Spleen (tissue), 11 donors: ENCODE measurements at regions not wholly inside any gene's neighbourhood (a gene's known extent, or its start where the extent isn't known, plus 50 kb on each side); places are given as distances from the start of the nearest gene placed in this dataset.
"Not testable (repeated sequence)": the region's sequence is repeated elsewhere in the genome, so short reads cannot be mapped to it uniquely, and the experiment has no call there.

Source experiments
- DNase-seq: peaks from one replicate; pipeline ENCODE4 v3.0.0-alpha.2; 2020
- H3K27ac ChIP-seq, 8 donors: fragments of 200-600 bp; sonication (generic) in 7 of 8; 1 replicate in 4 of 8; 2 replicates in 4 of 8; pipeline versions ENCODE4 v1.5.0 to v1.8.0; 2016 to 2021; ENCODE audit warnings: inconsistent platforms in 4 of 8, mild to moderate bottlenecking in 4 of 8, moderate library complexity in 1 of 8
- H3K27me3 ChIP-seq, 7 donors: fragments of 200-600 bp; sonication (generic) in 6 of 7; replicated peaks in 1 of 7; 1 replicate in 4 of 7; 2 replicates in 3 of 7; pipeline versions ENCODE4 v1.5.0 to v1.8.0; 2016 to 2021; ENCODE audit warnings: inconsistent platforms in 3 of 7, mild to moderate bottlenecking in 1 of 7
- H3K36me3 ChIP-seq, 6 donors: fragments of 200-600 bp; sonication (generic) in 5 of 6; 1 replicate in 4 of 6; 2 replicates in 2 of 6; pipeline versions ENCODE4 v1.5.0 to v1.8.0; 2016 to 2021; ENCODE audit warnings: inconsistent platforms in 2 of 6
- H3K4me1 ChIP-seq, 6 donors: fragments of 200-600 bp; sonication (generic) in 5 of 6; 1 replicate in 3 of 6; 2 replicates in 3 of 6; pipeline versions ENCODE4 v1.5.0 to v1.8.0; 2016 to 2021; ENCODE audit warnings: inconsistent platforms in 3 of 6
- H3K4me3 ChIP-seq, 8 donors: fragments of 200-600 bp; sonication (generic) in 7 of 8; 1 replicate in 4 of 8; 2 replicates in 4 of 8; pipeline versions ENCODE4 v1.5.0 to v1.8.0; 2016 to 2021; ENCODE audit warnings: inconsistent platforms in 4 of 8, mild to moderate bottlenecking in 4 of 8, moderate library complexity in 2 of 8
- H3K9me3 ChIP-seq, 8 donors: fragments of 200-600 bp; sonication (generic) in 7 of 8; 1 replicate in 4 of 8; 2 replicates in 4 of 8; pipeline versions ENCODE4 v1.5.0 to v1.8.0; 2016 to 2021; ENCODE audit warnings: inconsistent platforms in 4 of 8
- WGBS, 5 donors: extraction: QIAGEN DNeasy Blood & Tissue Kit in 3 of 5; methylation state at CpG; one replicate each; pipeline versions ENCODE4 v1.1.5 to v1.1.7; 2013 to 2018; 5-methylcytosine and 5-hydroxymethylcytosine counted together
- intact Hi-C: fragments of 100-400 bp; cut with DNase I; formaldehyde crosslinking; loops from one replicate; pipeline ENCODE4 v1.15.0; 2023; ENCODE audit warnings: low total_unique reads
- donor health status: healthy with polysubstance abuse.
- donor health status: DM: no; HTN: no; CAD: no; lungs with moderate emphysema.
- donor health status: DM: no; HTN: no; CAD: no.
- donor health status: Bipolar disorder and iron deficiency.
- donor health status: healthy.
- donor health status: DM: no; HTN: no; CAD: no.
- donor health status: DM: yes; HTN: yes; CAD: no.

DNA sequence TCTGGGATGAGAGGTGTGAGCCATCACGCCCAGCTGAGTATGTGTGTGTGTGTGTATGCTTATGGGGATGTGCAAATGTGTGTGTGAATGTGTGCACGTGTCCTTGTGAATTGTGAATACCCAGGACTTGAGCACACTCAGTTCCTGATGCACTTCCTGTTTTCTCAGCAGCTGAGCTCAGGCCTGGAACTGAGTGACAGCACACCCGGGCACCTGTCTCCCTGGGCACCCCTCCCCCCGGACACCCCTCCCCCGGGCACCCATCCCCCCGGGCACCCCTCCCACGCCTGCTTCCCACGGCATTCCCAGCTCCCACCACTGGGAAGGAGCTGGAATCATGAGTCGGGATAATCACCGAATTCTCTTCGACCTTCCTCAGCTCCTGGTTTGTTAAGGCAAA is 2744.1 kb upstream of the TPTE start:
- H3K4me1 ChIP-seq, H3K4me3 ChIP-seq, H3K27me3 ChIP-seq, H3K36me3 ChIP-seq, intact Hi-C loops, H3K27ac ChIP-seq, H3K9me3 ChIP-seq: not testable (repeated sequence)
- peak; percentile 79 for DNase-seq
- whole genome bisulfite sequencing, 5 donors = 22 to 49% (median 31%) methylated on average over 3 to 7 of the region's 11 CpGs; no CpG with 5 or more reads in 1 of the 5 donors

DNA sequence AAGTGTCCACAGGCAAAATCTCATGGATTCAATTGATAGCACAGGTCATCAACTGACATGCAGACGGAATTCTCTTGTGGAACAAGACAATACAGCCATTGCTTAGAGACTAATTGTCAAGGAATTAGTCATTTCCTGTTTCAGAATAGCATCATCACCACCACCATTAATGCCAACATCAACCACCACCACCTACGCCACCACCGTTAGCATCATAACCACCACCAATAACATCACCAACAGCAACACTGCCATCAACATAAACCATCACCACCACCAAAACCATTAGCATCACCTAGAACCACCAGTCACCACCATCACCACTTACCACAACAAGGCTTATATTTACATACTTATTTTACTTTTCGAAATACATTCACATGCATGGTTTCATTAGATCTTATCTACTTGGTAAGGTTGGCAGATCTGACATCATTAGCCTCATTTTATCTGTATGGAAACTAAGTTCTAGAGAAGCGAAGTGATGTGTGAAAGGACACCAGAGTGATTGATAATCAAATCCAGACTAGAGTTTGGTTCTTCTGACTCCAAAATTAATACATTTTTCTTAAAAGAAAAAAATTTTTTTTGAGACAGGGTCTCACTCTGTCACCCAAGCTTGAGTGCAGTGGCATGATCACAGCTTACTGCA is 2733.8 kb upstream of the TPTE start:
- H3K9me3 ChIP-seq, DNase-seq, H3K27me3 ChIP-seq, H3K27ac ChIP-seq, H3K4me3 ChIP-seq, H3K36me3 ChIP-seq, intact Hi-C loops, H3K4me1 ChIP-seq: not testable (repeated sequence)
- no CpG with 5 or more reads among the region's 5 CpGs for WGBS, 5 donors

DNA sequence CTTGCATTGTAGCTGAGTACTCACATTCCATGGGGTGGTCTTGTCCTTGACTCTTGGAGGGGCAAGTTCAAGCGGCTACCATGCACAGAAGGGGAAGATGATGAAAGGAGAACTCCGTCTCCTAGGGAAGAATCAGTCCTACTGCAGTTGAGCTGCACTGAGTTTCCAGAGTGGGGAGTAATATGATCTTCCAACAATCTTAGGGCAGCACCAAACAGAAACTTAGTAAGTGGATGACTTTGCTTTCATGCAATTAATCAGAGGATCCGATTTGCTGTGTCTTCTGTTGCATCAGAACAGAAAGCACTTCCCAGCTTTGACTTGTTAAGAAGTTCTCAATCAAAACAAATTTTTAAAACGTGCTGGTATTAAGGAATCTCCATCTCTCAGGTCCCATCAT is 2727.6 kb upstream of the TPTE start:
- intact Hi-C loops, H3K27ac ChIP-seq, H3K4me3 ChIP-seq, H3K4me1 ChIP-seq, H3K36me3 ChIP-seq, H3K27me3 ChIP-seq, DNase-seq, H3K9me3 ChIP-seq: not testable (repeated sequence)
- WGBS, 5 donors = no CpG with 5 or more reads among the region's 4 CpGs

DNA sequence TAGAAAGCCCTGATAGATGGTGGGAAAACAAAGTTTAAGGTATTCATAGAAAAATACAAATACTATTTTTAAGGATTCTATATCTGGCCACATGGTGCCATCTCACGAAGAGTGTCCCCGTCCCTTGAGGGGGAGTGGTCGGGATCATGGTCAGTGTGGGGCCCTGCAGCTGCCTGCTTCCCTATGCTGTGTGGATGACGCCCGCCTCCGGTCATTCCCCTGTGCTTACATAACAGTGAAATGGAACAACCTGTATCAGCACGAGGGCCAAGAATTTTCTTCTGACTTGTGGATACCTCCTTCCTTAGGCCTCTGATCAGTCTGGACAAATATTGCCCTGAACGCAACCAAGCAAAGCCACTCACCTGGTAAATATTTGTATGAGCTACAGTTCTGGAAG is 2724.1 kb upstream of the TPTE start:
- no CpG with 5 or more reads among the region's 8 CpGs for WGBS, 5 donors
- not testable (repeated sequence) for DNase-seq

DNA sequence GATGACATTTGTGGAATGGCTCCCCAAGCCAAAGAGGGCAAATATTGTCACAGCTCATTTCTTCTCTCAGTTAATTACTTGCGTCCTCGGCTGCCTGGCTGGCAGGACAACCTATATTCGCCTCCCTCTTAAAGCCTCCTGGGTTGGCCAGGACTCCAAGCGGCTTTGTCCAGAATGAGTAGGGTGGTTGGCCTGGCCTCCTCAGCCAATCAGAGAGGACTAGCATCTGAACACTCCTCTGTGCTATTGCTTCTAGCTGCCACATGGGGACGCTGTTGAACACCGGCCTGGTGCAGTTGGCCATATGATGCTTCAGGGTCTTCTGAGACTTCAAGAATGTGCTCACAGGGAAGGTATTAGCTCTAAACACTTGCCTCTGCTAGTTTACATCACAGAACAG is 2722.9 kb upstream of the TPTE start:
- H3K4me3 ChIP-seq, H3K4me1 ChIP-seq, intact Hi-C loops, H3K9me3 ChIP-seq, H3K27ac ChIP-seq, H3K36me3 ChIP-seq, H3K27me3 ChIP-seq, DNase-seq: not testable (repeated sequence)
- 52 to 72% (median 59%) methylated on average over 2 of the region's 6 CpGs; no CpG with 5 or more reads in 1 of the 5 donors for WGBS, 5 donors

More for the DNA sequence above, 2724.1 kb upstream of the TPTE start:
- intact Hi-C loops, H3K4me1 ChIP-seq, H3K27ac ChIP-seq, H3K4me3 ChIP-seq, H3K27me3 ChIP-seq, H3K9me3 ChIP-seq, H3K36me3 ChIP-seq: not testable (repeated sequence)

DNA sequence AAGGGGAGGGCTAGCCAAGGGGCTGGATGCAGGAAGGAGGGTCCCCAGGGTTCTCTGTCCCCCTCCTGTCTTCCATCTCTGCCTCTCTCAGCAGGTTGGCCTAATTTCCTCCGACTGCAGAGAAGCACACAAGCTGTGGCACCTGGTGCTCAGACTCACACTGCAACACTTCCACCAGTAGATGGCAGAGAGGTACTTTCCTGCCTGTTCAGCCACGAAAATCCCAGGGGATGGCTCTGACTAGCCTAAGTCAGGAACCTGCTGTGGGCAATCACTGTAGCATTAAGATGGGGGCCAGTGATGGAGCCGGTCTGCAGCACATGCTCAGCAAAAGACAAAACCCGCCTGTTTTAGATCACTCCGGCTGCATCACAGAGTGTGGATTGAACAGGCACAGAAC is 2721.7 kb upstream of the TPTE start:
- H3K27me3 ChIP-seq, H3K9me3 ChIP-seq, H3K4me1 ChIP-seq, H3K27ac ChIP-seq, H3K36me3 ChIP-seq, H3K4me3 ChIP-seq, intact Hi-C loops, DNase-seq: not testable (repeated sequence)
- WGBS, 5 donors = no CpG with 5 or more reads among the region's 5 CpGs

DNA sequence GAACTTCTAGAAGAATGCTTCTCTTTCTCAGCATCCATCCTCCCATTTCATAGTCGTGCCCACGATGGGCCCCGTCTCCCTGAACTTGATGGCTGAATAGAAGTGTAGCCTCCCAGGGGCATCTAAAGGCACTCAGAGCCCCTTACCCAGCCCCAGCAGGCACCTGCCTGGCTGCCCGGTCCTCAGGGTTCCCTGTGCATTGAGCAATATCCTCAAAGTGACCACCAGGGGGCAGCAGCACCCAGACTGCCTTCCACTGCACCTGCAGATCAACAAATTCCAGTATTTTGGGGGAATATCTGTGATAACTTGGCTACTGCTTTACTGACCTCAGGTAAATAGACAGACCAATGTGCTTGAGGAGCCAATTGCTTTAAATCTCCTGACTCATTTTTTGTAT is 2707.9 kb upstream of the TPTE start:
- H3K27ac ChIP-seq, H3K9me3 ChIP-seq, H3K4me1 ChIP-seq, DNase-seq, H3K27me3 ChIP-seq, H3K36me3 ChIP-seq, intact Hi-C loops, H3K4me3 ChIP-seq: not testable (repeated sequence)
- no CpG with 5 or more reads among the region's 4 CpGs for WGBS, 5 donors

- H3K27me3 ChIP-seq, H3K4me1 ChIP-seq, intact Hi-C loops, H3K27ac ChIP-seq, H3K36me3 ChIP-seq, DNase-seq, H3K4me3 ChIP-seq, H3K9me3 ChIP-seq: not testable (repeated sequence)
- WGBS, 5 donors = no CpG with 5 or more reads among the region's 8 CpGs
These were observed 2704.4 kb upstream of the TPTE start for GRCh38 chr21:7817013-7817412.

DNA sequence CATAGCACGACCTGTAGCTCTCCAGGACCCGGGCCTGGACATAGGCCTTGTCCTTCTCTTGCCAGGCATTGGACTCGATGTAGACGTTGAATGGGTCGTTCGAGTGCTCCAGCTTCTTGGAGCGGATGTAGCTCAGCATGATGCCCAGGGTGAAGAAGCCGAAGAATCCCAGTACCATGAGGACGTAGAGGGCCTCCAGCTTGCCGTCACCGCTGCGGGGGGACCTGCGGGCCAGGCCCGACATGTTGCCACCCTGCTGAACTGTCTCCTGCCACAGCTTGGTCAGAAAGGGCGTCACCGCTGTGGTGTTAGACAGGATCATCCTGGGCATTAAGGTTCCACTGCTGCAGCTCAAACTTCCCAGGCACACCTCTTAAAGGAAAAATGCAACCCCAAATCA is 2702.1 kb upstream of the TPTE start:
- H3K27ac ChIP-seq, H3K27me3 ChIP-seq, H3K4me1 ChIP-seq, intact Hi-C loops, H3K9me3 ChIP-seq, H3K36me3 ChIP-seq, H3K4me3 ChIP-seq: not testable (repeated sequence)
- DNase-seq = peak; percentile 24
- WGBS, 5 donors = 96 to 98% methylated on average over 7 to 8 of the region's 16 CpGs; no CpG with 5 or more reads in 3 of the 5 donors

- H3K27me3 ChIP-seq, intact Hi-C loops, H3K27ac ChIP-seq, H3K4me3 ChIP-seq, H3K4me1 ChIP-seq, DNase-seq, H3K9me3 ChIP-seq, H3K36me3 ChIP-seq: not testable (repeated sequence)
- no CpG with 5 or more reads among the region's 10 CpGs for WGBS, 5 donors
These were observed 2695.8 kb upstream of the TPTE start for GRCh38 chr21:7825627-7826026.

- intact Hi-C loops, H3K27me3 ChIP-seq, H3K36me3 ChIP-seq, H3K9me3 ChIP-seq, H3K4me3 ChIP-seq, H3K27ac ChIP-seq, DNase-seq, H3K4me1 ChIP-seq: not testable (repeated sequence)
- no CpG with 5 or more reads among the region's 6 CpGs for WGBS, 5 donors
These were observed 2695.2 kb upstream of the TPTE start for GRCh38 chr21:7826174-7826573.

DNA sequence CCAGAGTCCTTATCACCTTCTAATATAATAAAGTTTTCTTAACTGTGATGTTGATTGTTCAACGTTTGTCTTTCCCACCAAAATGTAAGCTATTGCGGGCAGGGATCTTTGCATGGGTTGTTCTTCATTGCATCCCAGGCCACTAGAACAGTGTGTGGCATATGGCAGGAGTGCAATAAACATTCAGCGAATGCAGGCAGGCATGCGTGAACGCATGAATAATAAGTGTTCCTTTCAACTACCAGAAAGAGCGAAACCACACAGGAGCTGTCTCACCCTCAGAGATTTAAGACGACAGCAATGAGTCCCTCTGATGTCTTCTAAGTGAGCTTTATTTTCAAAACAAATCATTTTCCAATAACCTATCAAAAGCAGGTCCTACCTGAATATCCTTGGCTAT is 2693.1 kb upstream of the TPTE start:
- H3K9me3 ChIP-seq, H3K27ac ChIP-seq, DNase-seq, H3K27me3 ChIP-seq, intact Hi-C loops, H3K36me3 ChIP-seq, H3K4me1 ChIP-seq, H3K4me3 ChIP-seq: not testable (repeated sequence)
- no CpG with 5 or more reads among the region's 7 CpGs for WGBS, 5 donors
